Nephron progenitor cell (in vitro differentiated cells): ENCODE measurements at regions not wholly inside any gene's neighbourhood (a gene's known extent, or its start where the extent isn't known, plus 50 kb on each side); places are given as distances from the start of the nearest gene placed in this dataset.

Experiments
- DNase-seq: peaks from one replicate; pipeline ENCODE4 v3.0.0; 2021
- H3K27ac Mint-ChIP-seq: 2 replicates; pipeline ENCODE4 v1.8.0; 2021; ENCODE audit warnings: mild to moderate bottlenecking, moderate library complexity, mixed read lengths
- H3K27me3 Mint-ChIP-seq: 2 replicates; pipeline ENCODE4 v1.8.0; 2021; ENCODE audit warnings: mild to moderate bottlenecking, low read depth, mixed read lengths; ENCODE audit not compliant: poor library complexity
- H3K36me3 Mint-ChIP-seq: 2 replicates; pipeline ENCODE4 v1.8.0; 2021; ENCODE audit warnings: low read depth, mixed read lengths
- H3K4me1 Mint-ChIP-seq: 2 replicates; pipeline ENCODE4 v1.8.0; 2021; ENCODE audit warnings: mixed read lengths
- H3K4me3 Mint-ChIP-seq: 2 replicates; pipeline ENCODE4 v1.8.0; 2021; ENCODE audit warnings: mild to moderate bottlenecking, moderate library complexity, mixed read lengths
- H3K9me3 Mint-ChIP-seq: 2 replicates; pipeline ENCODE4 v1.8.0; 2021; ENCODE audit warnings: mild to moderate bottlenecking, moderate library complexity, mixed read lengths
- TF ChIP-seq, protein P1 (sequence below): fragments of 200-600 bp; sonication (generic); IDR thresholded peaks from 2 replicates; pipeline ENCODE4 v1.5.0; 2021; ENCODE audit warnings: antibody characterized with exemption

DNA sequence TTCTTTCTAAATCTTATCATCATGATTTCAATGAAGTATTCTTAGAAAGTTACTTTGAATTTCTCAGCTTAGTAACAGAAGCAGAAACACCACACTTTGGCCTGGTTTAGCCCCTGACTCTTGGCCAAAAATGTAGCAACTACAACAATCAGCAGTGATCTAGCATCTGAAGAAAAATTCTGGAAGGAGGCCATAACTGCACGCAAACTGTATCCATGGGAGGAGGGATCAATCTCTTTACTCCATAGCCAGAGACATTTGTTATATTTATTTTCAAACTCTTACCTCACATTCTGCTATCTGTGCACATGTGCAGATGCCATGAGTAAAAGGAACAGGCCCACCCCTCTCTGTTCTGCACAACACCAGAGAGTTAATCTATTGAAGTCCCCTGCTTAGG, 251.0 kb upstream of the P2RY1 start:
- no peaks in the 10 kb centered on the region for H3K36me3 Mint-ChIP-seq
- no peak for DNase-seq
- no peaks in the 10 kb centered on the region for H3K9me3 Mint-ChIP-seq
- TF ChIP-seq, protein P1, sequence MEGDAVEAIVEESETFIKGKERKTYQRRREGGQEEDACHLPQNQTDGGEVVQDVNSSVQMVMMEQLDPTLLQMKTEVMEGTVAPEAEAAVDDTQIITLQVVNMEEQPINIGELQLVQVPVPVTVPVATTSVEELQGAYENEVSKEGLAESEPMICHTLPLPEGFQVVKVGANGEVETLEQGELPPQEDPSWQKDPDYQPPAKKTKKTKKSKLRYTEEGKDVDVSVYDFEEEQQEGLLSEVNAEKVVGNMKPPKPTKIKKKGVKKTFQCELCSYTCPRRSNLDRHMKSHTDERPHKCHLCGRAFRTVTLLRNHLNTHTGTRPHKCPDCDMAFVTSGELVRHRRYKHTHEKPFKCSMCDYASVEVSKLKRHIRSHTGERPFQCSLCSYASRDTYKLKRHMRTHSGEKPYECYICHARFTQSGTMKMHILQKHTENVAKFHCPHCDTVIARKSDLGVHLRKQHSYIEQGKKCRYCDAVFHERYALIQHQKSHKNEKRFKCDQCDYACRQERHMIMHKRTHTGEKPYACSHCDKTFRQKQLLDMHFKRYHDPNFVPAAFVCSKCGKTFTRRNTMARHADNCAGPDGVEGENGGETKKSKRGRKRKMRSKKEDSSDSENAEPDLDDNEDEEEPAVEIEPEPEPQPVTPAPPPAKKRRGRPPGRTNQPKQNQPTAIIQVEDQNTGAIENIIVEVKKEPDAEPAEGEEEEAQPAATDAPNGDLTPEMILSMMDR: no peak
- no peak overlapping the region for H3K27ac Mint-ChIP-seq
- peaks cover 4% of the 10 kb centered on the region for H3K27me3 Mint-ChIP-seq
- no peak overlapping the region for H3K4me3 Mint-ChIP-seq
- H3K4me1 Mint-ChIP-seq: no peaks in the 10 kb centered on the region

DNA sequence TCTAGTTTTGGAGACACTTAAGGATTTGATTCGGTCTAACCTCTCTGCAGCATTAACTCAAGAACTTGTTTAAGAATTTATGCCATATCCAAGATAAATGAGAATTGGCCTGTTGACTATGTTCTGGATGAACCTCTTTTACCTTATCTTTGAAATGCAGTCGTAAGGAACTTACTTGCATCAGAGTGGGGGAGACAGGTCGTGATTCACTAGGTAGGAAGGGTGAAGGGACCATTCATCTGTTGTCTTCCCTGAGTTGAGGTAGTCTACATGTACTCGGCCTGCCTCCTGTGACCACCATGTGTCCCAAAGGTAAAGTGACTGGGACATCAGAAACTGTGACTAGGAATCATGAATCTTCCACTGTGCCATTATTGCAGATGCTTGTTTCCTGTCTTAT, 248.0 kb upstream of the P2RY1 start:
- Mint-ChIP-seq H3K27me3 (no peaks in the 10 kb centered on the region), H3K27ac (no peak overlapping the region), H3K4me3 (no peak overlapping the region), H3K9me3 (no peaks in the 10 kb centered on the region), H3K4me1 (no peaks in the 10 kb centered on the region), H3K36me3 (no peaks in the 10 kb centered on the region)
- no peak for DNase-seq
- TF ChIP-seq, protein P1: no peak

DNA sequence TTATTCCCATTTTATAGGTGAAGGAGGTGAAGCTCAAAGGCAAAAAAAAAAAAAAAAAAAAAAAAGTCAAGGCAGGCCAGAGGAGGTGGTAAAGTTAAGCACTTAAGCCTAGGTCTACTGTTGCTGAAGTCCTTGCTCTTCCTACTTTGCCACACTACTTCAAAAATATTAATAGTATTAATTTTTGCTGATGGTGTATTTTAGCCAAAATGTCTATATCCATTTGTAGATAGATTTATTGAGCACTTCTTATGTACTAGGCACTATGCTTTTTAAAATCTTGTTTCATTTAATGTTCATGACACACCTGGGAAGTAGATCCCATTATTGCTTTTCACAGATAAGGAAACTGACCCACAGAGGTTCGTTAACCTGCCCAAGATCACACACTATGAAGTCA, 247.1 kb upstream of the P2RY1 start:
- DNase-seq: no peak
- no peaks in the 10 kb centered on the region for H3K27me3 Mint-ChIP-seq
- H3K9me3 Mint-ChIP-seq: no peaks in the 10 kb centered on the region
- TF ChIP-seq, protein P1: no peak
- no peaks in the 10 kb centered on the region for H3K4me1 Mint-ChIP-seq
- H3K4me3 Mint-ChIP-seq: no peak overlapping the region
- no peak overlapping the region for H3K27ac Mint-ChIP-seq
- H3K36me3 Mint-ChIP-seq: no peaks in the 10 kb centered on the region

DNA sequence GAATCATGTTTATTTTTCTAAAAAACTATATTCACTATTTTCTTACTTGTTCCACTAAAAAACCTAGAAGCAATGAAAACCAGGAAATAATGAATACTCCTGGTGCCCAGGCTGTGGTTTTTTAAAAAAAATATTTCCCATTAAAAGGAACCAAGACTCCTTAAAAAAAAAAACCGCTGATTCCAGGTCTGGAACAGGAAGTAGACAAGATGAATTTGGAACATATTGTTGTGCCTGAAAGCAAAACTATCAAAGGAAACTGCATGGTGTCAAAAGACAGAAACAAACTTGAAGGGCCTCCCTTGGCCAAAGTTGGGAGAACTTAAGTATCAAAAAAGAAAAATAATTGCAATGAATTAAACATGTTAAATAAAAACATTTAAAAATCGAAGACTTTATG, 245.3 kb upstream of the P2RY1 start:
- Mint-ChIP-seq H3K4me1 (no peaks in the 10 kb centered on the region), H3K4me3 (no peak overlapping the region), H3K27me3 (no peaks in the 10 kb centered on the region), H3K27ac (no peak overlapping the region), H3K36me3 (no peaks in the 10 kb centered on the region), H3K9me3 (no peaks in the 10 kb centered on the region)
- no peak for DNase-seq
- TF ChIP-seq, protein P1: no peak

DNA sequence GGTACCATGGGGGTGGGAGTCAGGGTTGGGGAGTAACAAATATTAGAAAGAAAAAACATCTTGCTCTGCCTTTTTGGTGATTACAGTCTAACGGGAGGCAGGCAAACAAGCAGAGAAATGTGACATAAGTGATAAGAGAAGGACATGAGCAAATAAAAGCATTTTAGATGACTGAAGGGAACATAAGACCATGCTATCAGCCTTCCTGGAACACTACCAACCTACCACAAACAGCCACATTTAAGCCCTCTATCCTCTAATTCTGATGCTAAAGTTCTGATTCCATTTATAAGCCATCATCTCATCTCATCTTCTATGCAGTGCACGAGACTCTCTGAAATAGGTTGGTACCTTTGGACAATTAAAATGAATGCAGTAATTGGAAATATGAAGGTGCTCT, 243.4 kb upstream of the P2RY1 start:
- no peak for DNase-seq
- TF ChIP-seq, protein P1: no peak
- Mint-ChIP-seq H3K27ac (no peak overlapping the region), H3K4me1 (no peaks in the 10 kb centered on the region), H3K27me3 (no peaks in the 10 kb centered on the region), H3K36me3 (no peaks in the 10 kb centered on the region), H3K9me3 (no peaks in the 10 kb centered on the region), H3K4me3 (no peak overlapping the region)

DNA sequence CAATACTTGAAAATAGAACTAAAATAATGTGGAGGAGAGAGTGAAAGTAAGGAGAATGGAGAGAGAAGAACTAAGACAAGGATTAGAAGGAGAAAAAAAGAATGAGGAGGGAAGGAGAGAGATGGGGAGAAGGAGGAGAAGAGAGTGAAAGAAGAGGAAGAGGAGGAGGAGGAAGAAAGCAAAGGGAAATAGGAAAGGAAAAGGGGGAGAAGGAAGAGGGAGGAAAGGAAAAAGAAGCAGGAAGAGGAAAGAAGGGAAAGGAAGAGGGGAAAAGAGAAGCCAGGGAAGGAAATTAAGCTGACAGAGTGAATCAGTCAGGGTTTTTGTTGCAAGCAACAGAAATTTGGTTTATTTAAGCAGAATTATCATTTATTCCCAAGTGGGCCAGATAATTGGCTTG, 241.7 kb upstream of the P2RY1 start:
- no peak for DNase-seq
- H3K4me1 Mint-ChIP-seq: no peaks in the 10 kb centered on the region
- H3K9me3 Mint-ChIP-seq: peaks cover 4% of the 10 kb centered on the region
- TF ChIP-seq, protein P1: no peak
- peaks cover 3% of the 10 kb centered on the region for H3K27me3 Mint-ChIP-seq
- H3K27ac Mint-ChIP-seq: no peak overlapping the region
- no peak overlapping the region for H3K4me3 Mint-ChIP-seq
- no peaks in the 10 kb centered on the region for H3K36me3 Mint-ChIP-seq
